DND-41 (cell line): ENCODE measurements at regions not wholly inside any gene's neighbourhood (a gene's known extent, or its start where the extent isn't known, plus 50 kb on each side); places are given as distances from the start of the nearest gene placed in this dataset.
A peak's percentile ranks its signal among the peaks of the same experiment; 100 is the strongest.

Experiments used
- ATAC-seq: fragments of 200-7000 bp; cut with Tn5 transposase; 3 replicates; pipeline ENCODE4 v1.9.1; 2021; ENCODE audit warnings: low read depth; ENCODE audit not compliant: insufficient read depth
- DNase-seq: peaks from one replicate; pipeline ENCODE4 v3.0.0-alpha.2; 2020
- H2AFZ ChIP-seq: 2 replicates; pipeline ENCODE4 v1.6.0; 2012; ENCODE audit warnings: low read depth, low read length
- H3K27ac ChIP-seq: 2 replicates; pipeline ENCODE4 v1.5.1; 2012; ENCODE audit warnings: low read length, inconsistent platforms
- H3K27me3 ChIP-seq: fragments of 200-600 bp; sonication (generic); 2 replicates; pipeline ENCODE4 v1.6.0; 2012; ENCODE audit warnings: low read length, mild to moderate bottlenecking, inconsistent platforms; ENCODE audit not compliant: insufficient read depth, poor library complexity
- H3K36me3 ChIP-seq: 2 replicates; pipeline ENCODE4 v1.5.1; 2012; ENCODE audit warnings: low read length, inconsistent platforms; ENCODE audit not compliant: insufficient read depth
- H3K4me1 ChIP-seq: 2 replicates; pipeline ENCODE4 v1.5.1; 2012; ENCODE audit warnings: mild to moderate bottlenecking, low read length; ENCODE audit not compliant: insufficient read depth
- H3K4me2 ChIP-seq: 2 replicates; pipeline ENCODE4 v1.6.0; 2012; ENCODE audit warnings: mild to moderate bottlenecking, moderate library complexity, low read length, inconsistent platforms; ENCODE audit not compliant: insufficient read depth
- H3K4me3 ChIP-seq, 2 experiments: fragments of 200-600 bp in 1 of 2; shearing (Covaris generic) in 1 of 2; 2 replicates each; pipeline ENCODE4 v1.5.1; 2012 to 2016; ENCODE audit warnings: inconsistent platforms in 2 of 2, low read length in 2 of 2, mild to moderate bottlenecking in 2 of 2, low read depth in 1 of 2, moderate library complexity in 1 of 2
- H3K79me2 ChIP-seq: 2 replicates; pipeline ENCODE4 v1.6.0; 2012; ENCODE audit warnings: low read length, inconsistent platforms; ENCODE audit not compliant: insufficient read depth
- H3K9ac ChIP-seq: 2 replicates; pipeline ENCODE4 v1.6.0; 2012; ENCODE audit warnings: low read depth, mild to moderate bottlenecking, inconsistent platforms, low read length, moderate library complexity
- H3K9me3 ChIP-seq: 2 replicates; pipeline ENCODE4 v1.5.1; 2012; ENCODE audit warnings: low read length, moderate library complexity, mild to moderate bottlenecking, inconsistent platforms; ENCODE audit not compliant: insufficient read depth, severe bottlenecking
- H4K20me1 ChIP-seq: 2 replicates; pipeline ENCODE4 v1.6.0; 2012; ENCODE audit warnings: low read length; ENCODE audit not compliant: insufficient read depth
- CTCF ChIP-seq: IDR thresholded peaks from 2 replicates; pipeline ENCODE4 v1.5.1; 2012; ENCODE audit warnings: borderline replicate concordance, low read length, moderate library complexity, mild to moderate bottlenecking; ENCODE audit not compliant: poor library complexity, severe bottlenecking; ENCODE audit errors: extremely low read depth
- EZH2 ChIP-seq: IDR thresholded peaks from 3 replicates; pipeline ENCODE4 v1.6.1; 2012; ENCODE audit warnings: borderline replicate concordance, low read depth, mild to moderate bottlenecking, moderate library complexity, low read length, inconsistent platforms; ENCODE audit not compliant: severe bottlenecking

GRCh38 chrX:147848543-147849443 is 62.9 kb upstream of the FMR1 start:
- no peak overlapping the region for H3K27ac ChIP-seq
- TF ChIP-seq CTCF (no peak), EZH2 (no peak)
- no peak for ATAC-seq

GRCh38 chrX:147850875-147851274 is 60.8 kb upstream of the FMR1 start:
- no peak overlapping the region for H3K9ac ChIP-seq
- no peaks in the 10 kb centered on the region for H4K20me1 ChIP-seq
- H3K4me2 ChIP-seq = no peak overlapping the region
- no peak for ATAC-seq
- peaks cover 7% of the 10 kb centered on the region; the same call in 1 of the 2 replicates for H3K4me1 ChIP-seq
- H2AFZ ChIP-seq = no peak overlapping the region
- H3K36me3 ChIP-seq = no peaks in the 10 kb centered on the region
- no peaks in the 10 kb centered on the region for H3K79me2 ChIP-seq
- TF ChIP-seq CTCF (no peak), EZH2 (no peak)
- H3K4me3 ChIP-seq = no peak overlapping the region
- no peaks in the 10 kb centered on the region for H3K27me3 ChIP-seq
- H3K27ac ChIP-seq = no peak overlapping the region
- H3K9me3 ChIP-seq = no peaks in the 10 kb centered on the region
- no peak for DNase-seq

More at GRCh38 chrX:147848543-147849443, 62.9 kb upstream of the FMR1 start:
- Histone ChIP-seq H3K79me2 (no peaks in the 10 kb centered on the region), H3K9ac (no peak overlapping the region), H3K4me1 (peaks cover 7% of the 10 kb centered on the region; the same call in 1 of the 2 replicates), H3K9me3 (no peaks in the 10 kb centered on the region), H3K36me3 (no peaks in the 10 kb centered on the region), H3K4me3 (no peak overlapping the region), H3K4me2 (no peak overlapping the region), H2AFZ (no peak overlapping the region), H3K27me3 (no peaks in the 10 kb centered on the region), H4K20me1 (no peaks in the 10 kb centered on the region)
- no peak for DNase-seq

GRCh38 chrX:147853701-147854100 is 58.0 kb upstream of the FMR1 start:
- H3K9ac ChIP-seq = no peak overlapping the region
- TF ChIP-seq CTCF = peak; percentile 25
- TF ChIP-seq EZH2 = no peak
- H4K20me1 ChIP-seq = no peaks in the 10 kb centered on the region
- peaks cover 7% of the 10 kb centered on the region; the same call in 1 of the 2 replicates for H3K4me1 ChIP-seq
- no peak for ATAC-seq
- no peaks in the 10 kb centered on the region for H3K36me3 ChIP-seq
- H3K79me2 ChIP-seq = no peaks in the 10 kb centered on the region
- no peak overlapping the region for H3K27ac ChIP-seq
- H3K4me2 ChIP-seq = no peak overlapping the region
- H2AFZ ChIP-seq = no peak overlapping the region
- H3K9me3 ChIP-seq = no peaks in the 10 kb centered on the region
- no peaks in the 10 kb centered on the region for H3K27me3 ChIP-seq
- H3K4me3 ChIP-seq = no peak overlapping the region
- DNase-seq = no peak
